Occipital lobe (tissue), 1 donor: ENCODE measurements at regions not wholly inside any gene's neighbourhood (a gene's known extent, or its start where the extent isn't known, plus 50 kb on each side); places are given as distances from the start of the nearest gene placed in this dataset.
"Not testable (repeated sequence)": the region's sequence is repeated elsewhere in the genome, so short reads cannot be mapped to it uniquely, and the experiment has no call there.

Experiments used
- DNase-seq: peaks from one replicate; lab custom pipeline; 2025; lab: John Stamatoyannopoulos, UW

DNA sequence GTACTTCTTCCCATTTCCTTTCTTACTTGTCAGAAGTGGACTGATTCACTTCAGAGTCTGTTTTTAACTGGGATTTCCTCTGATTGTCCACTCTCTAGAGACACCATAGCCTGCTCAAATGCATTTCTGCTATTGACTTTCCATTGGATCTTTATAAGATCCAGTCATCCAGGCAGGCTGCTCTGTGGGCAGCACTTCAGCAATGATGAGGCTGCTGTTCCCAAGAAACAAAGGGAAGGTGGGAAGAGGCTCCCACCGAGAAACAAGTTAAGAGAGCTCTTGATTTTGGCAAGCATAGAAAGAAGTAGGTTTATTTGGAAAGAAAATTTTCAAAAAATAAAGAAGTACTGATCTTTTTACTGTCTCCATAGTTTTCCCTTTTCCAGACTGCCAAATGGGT, 125.8 kb upstream of the STARD13 start:
- no peak for DNase-seq

DNA sequence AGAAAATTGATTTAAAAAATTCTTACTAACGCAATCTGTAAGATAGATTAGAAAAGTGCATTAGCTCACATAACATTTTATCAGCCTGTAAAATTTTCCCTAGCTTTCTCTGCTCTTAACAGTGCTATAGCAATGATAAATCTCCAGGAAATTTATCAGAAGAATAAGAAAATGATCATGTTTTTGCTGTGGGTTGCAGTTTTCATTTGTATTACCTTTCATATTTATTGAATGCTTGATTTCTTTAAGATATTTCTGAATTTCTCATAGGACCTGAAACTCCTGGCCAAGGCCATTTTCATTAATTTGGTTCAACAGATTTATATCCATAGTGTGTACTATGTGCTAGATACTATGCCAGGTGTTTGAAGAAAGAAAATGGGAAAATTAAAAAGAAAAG, 130.3 kb upstream of the STARD13 start:
- no peak for DNase-seq

DNA sequence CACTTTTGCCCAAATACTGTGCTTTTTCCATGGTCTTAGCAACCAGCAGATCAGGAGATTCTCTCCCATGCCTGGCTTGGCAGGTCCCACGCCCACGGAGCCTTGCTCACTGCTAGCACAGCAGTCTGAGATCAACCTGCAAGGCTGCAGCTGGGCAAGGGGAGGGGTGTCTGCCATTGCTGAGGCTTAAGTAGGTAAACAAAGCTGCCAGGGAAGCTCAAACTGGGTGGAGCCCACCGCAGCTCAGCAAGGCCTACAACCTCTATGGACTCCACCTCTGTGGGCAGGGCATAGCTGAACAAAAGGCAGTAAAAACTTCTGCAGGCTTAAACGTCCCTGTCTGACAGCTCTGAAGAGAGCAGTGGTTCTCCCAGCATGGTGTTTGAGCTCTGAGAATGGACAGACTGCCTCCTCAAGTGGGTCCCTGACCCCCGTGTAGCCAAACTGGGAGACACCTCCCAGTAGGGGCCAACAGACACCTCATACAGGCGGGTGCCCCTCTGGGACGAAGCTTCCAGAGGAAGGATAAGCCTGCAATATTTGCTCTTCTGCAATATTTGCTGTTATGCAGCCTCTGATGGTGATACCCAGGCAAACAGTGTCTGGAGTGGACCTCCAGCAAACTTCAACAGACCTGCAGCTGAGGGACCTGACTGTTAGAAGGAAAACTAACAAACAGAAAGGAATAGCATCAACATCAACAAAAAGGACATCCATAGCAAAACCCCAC, 132.8 kb upstream of the STARD13 start:
- DNase-seq: not testable (repeated sequence)

DNA sequence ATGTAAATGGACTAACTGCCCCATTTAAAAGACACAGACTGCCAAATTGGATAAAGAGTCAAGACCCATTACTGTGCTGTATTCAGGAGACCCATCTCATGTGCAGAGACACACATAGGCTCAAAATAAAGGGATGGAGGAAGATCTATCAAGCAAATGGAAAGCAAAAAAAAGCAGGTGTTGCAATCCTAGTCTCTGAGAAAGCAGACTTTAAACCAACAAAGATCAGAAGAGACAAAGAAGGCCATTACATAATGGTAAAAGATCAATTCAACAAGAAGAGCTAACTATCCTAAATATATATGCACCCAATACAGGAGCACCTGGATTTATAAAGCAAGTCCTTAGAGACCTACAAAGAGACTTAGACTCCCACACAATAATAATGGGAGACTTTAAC, 134.6 kb upstream of the STARD13 start:
- not testable (repeated sequence) for DNase-seq

DNA sequence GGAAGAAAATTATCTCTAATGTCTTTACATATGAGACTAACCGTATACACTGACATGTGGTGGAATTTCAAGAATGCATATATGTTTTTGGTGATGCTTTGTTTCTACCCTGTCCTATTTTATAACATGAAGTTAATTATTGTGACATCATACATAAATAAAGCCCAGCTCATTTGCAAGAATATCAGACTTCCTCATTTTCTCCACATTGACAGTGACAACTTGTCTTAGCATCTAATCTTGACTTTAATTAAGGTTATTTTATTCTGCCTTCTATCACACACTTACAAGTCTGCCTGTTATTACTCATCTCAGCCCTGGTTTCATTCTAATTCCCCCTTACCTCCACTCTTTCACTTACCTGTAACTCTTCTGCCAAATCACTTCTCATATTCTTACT, 140.6 kb upstream of the STARD13 start:
- DNase-seq: no peak

DNA sequence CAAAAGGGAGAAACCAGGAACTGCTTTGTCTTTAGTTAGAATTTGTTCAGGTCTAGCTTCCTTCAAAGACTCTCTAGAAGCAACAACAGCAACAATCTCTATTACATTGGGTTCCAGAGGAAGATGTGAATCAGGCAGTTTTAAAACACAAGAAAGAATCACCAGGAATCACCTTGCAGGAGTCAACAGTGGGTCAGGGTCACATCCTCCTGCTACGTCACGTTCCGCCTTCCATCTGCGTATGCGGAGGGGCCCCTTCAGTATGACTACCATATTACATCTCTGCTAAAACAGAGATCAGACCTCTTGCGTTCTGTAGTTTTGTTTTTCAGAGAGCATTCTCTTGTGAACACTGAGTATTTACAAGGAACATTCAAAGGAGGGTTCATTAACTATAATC, 147.8 kb upstream of the STARD13 start:
- DNase-seq: no peak

DNA sequence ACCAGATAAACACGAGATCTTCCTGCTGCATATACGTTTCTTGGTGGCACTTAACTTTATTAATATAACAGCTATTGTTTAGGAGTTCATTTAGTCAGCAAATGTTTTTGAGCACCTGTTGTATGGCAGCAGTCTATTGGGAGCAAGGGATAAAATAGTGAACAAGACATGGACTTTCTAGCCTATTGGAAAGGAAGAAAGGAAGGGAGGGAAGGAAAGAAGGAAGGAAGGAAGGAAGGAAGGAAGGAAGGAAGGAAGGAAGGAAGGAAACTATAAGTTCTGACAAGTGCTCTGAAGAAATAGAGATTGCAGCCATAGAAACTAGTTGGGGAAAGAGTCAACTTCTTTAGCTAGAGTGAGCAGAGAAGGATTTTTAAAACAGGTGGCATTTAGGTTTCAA, 149.1 kb upstream of the STARD13 start:
- DNase-seq: no peak

DNA sequence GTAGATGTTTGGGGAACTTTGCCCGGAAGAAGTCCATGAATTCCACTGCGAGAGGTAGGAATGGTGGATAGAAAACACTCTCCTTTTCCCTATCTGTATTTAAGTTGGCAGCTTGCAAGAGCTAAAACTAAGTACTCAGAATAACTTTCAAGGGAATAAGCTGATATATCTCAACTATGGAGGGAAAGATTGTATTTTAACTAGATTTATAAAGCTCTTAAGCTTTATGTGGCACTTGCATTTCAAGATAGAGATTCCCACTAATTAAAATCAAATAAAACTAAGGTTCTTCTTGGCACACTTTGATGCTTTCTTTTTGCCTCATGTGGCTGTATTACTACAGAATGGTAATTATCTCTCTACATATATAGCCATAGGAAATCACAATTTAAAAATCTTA, 149.7 kb upstream of the STARD13 start:
- DNase-seq: no peak

DNA sequence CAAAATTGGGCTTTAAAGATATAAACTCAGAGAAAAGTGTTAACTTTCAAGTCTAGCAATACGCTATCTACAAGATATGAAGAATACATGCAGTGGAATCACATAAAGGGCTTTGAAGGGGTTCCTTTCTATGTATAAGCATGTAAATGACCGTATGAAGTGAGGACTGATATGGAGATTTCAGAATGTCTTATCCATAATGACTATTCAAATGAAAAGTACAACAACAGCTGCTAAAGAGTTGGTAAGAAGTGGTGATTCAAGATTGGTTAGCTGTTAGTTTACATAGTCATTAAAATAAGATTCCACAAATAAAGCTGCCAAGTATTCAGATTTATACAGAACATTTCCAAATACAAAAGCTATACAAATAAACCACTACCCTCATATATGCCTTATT, 153.4 kb upstream of the STARD13 start:
- no peak for DNase-seq

DNA sequence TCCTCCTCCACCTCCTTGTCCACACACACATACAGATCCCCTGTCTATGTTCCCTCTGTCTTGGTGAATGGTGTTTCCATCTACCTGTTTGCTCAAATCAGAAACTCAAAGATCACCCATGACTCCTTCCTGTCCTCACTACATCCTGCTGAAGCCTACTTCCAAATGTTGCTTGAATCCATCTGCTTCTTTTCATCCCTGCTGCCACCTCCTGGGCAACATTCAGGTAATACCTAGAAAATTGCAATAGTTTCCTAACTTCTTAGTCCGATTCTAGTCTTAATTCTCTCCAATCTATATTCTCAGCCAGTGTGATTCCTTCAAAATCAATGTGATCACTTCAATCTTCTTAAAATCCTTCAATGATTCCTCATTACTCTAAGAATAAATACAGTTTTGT, 155.5 kb upstream of the STARD13 start:
- DNase-seq: no peak

DNA sequence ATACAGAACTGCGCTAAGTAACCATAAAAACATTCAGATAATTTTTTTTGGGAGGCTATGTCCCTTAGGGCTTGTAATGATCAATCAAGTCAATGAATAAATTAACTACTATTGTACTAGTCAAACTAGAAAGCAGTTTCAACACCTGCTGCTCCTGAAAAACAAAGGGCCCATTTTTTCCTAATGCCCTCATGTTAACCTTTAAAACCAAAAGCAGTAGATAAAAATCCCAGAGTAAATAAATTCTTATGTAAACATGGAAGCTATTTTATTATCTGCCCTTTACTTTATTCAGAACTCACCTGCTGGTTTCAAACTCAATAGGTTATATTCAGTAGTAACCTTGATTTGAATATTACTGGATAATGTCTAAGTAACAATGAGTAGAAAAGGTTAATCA, 159.5 kb upstream of the STARD13 start:
- no peak for DNase-seq

DNA sequence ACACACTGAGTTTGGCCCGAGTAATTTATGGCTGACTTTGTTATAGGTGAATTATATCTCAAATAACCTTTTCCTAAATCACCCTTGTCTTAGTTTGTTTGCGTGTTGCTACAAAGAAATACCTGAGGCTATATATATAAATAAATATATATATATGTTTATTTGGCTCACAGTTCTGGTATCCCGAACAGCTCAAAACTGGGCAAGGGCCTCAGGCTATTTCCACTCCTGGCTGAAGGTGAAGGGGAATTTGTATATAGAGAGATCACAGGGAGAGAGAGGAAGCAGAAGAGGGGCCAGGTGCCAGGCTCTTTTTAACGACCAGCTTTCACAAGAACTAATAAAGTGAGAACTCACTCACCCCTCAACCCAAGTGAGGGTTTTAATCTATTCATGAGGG, 159.9 kb upstream of the STARD13 start:
- DNase-seq: no peak

DNA sequence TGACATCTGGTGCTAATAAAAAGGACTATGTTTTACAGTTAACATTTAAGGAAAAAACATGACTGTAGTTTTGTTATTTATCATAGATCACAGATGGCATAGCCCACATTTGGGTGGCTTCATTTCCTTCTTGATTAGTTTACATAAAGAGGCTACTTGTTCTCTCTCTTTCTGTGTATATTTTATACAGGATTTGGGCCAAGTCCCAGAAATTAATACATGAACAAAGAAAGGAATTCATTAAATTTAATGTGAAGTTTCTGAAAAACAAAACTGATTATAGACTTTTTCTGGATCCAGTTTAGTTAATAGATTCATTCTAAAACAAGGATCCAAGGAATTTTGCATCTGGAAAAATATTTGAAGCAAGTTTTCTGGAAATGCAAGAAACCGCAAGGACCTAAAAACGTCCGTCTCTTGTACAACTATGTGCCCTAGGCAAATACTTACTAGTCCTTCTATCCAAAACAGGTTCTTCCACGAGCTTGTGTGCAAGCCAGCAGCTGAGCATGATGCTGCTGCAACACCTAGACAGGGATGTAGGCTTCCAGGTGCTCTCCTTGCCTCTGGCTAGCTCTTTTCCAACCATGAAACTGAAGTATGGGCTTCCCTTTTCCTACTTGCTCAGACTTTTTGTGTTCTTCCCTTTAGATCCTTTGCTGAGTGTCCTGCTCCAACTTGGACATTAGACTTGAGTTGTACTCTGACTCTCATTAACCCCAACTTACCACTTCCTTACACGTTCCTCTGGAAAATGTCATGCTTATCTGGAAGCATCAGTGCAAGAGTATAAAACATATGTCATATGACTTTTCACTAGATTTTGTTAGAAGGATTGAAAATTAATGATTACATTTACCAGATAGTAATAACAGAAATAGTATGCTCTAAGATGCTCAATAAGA, 161.5 kb upstream of the STARD13 start:
- no peak for DNase-seq

DNA sequence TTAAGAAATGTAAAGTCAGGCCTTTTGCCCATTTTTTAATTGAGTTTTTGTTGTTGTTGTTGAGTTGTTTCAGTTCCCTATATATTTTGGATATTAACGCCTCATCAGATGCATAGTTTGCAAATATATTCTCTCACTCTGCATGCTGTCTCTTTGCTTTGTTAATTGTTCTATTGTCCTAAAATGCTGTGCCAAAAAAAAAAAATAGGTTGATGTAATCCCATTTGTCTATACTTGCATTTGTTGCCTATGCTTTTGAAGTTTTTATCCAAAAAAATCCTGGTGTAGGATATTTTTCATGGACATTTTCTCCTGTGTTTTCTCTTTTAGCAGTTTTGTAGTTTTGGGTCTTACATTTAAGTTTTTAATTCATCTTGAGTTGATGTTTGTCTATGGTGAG, 163.3 kb upstream of the STARD13 start:
- DNase-seq: no peak

DNA sequence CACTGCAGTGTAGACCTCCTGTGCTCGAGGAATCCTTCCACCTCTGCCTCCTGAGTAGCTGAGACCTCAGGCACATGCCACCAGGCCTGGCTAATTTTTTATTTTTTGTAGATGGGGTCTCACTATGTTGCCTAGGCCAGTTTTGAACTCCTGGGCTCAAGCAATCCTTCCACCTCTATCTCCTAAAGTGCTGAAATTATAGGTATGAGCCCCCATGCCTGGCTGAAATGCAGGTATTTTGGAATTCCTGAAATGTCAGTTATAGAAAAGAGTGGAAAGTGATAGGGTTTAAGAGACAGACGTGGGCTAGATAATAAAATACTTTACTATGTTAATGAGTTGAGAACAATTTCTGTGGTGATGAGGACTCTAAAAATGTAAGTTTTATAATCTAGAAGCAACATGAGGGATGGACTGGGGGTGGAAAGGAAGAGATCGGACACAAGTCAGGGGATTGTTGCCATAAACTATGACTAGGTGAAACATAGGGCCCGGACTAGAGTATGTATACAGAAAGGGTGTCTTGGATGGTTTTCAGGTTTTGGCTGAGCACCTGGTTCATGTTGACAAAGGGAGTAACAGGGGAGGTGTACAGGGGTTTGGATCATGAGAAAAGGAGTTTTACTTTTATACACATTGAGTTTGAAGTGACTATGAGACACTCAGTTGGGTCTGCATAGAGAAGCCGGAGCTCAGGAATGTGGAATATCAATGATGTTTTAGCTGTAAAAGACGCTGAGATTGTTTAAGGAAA, 165.6 kb upstream of the STARD13 start:
- no peak for DNase-seq

DNA sequence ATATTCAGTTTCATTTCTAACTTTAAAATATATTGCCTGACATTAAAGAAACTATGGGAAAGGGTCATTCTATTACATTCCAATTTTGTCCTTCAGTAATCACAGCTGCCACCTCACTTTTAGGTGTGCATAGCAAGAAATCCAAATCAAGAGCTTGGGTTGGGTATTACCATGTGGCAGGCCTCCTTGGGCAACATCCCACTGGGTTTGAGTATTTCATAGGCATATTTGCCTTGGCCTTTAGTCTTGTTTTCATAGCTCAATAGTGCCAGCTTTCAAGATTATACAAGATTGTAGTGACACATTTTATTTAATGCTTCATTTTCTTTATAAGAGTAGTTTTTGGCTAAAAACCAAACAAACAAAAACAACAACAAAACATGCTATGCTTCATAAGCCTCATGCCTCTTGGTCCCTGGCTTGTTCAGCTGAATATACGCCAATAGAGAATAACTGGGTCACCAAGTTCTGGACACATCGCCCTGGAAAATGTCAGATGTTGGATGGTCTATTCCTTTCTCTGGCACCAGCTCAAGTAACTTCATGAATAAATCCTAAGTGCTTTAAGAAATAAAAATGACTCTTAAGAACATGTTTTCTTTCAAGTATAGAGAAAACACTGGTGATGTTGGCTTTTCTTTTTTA, 167.4 kb upstream of the STARD13 start:
- DNase-seq: no peak

DNA sequence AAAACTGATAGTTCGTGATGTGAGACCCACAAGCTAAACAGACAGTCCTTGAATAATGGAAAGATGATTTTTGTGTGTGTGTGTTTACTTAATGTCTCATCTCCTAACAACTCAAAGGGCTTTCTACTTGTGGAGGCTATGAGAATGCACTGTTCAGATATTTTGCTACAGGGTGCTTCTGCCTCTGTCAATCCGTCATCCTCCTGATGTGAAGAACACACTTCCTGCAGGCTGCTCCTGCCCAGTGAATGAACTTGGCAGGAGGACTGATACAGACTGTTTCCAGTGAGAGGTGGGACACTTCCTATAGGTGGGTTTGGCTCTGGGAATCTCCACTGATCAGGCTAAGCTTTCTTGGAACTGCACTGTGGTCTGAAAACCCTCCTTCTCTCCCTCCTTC, 168.4 kb upstream of the STARD13 start:
- no peak for DNase-seq

DNA sequence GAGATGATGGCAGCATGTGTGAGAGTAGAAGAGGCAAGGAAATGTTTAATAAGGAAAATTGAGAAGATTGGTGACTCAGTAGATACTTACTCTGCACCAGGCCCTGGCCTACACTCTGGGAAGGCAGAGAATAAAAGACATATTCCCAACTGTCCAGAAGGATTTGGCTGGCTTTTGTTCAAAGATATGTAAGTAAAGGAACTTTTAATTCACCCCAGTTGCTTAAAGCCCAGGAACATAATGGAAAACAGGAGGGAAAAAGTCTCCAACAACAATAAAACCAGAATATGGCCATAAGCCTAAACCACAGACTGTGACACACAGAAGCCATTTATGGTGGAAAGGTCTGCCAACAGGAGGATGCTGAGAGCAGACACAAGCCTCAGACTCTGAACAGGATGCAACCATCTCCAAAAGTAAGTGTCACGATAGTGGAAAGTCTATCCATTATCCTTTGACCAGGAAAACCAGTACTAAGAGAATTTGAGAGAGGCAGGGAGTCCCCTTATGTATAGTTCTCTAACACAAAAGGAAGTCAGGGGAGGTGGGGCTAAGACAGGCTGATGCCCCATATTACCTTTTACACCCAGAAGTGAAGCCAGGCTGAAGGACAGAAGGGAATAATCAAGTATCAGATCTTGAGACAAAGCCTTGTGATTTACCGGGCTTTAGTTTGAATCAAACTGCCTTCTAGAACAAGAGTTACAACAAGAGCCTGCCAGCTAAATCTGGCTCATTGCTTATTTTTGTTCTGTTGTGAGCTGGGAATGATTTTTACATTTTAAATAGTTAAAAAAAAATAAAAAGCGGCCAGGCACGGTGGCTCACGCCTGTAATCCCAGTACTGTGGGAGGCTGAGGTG, 169.5 kb upstream of the STARD13 start:
- no peak for DNase-seq

DNA sequence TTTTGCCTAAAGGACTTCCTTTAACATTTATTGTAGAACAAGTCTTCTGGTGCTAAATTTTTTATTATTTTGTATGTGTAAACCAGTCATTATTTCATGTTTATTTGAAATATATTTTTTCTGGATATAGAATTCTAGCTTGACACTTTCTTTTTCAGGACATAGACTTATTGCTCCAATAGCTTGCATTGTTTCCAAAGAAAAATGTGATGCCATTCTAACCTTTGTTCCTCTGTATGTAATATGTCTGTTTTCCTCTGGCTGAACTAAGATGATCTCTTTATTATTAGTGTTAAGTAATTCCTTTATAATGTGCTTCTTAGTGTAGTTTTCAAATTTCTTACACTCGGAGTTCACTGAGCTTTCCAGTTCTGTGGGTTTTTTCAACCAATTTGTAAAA, 174.1 kb upstream of the STARD13 start:
- DNase-seq: no peak

DNA sequence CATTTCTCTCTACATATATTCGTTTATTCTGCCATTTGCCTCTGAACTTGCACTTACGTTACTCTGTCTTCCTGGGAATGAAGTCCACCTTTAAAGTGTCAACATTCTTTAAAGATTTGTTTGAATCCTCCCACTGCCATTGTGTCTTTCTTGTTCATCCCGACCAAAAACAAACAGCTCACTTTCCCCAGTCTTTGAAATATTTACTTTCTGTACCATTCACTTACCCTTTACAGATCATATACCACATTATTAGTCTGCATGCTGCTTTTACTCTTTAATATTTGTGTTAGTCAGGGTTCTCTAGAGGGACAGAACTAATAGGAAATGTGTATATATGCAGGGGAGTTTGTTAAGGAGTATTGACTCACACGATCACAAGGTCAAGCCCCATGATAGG, 176.6 kb upstream of the STARD13 start:
- no peak for DNase-seq

DNA sequence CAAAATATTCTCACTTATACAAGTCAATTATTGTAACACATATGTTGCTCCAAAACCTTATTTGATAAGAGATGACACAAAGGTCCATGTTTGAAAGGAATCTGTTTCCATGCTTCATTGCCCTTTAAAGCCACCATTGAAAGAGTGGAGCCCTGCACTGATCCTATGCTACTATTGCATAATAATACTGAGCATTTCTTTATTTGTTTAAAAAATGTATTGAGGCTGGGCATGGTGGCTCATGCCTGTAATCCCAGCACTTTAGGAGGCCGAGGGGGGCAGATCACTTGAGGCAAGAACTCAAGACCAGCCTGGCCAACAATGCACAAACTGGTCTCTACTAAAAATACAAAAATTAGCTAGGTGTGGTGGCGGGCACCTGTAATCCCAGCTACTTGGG, 178.8 kb upstream of the STARD13 start:
- no peak for DNase-seq
